ENCODE measurements at regions not wholly inside any gene's neighbourhood (a gene's known extent, or its start where the extent isn't known, plus 50 kb on each side); places are given as distances from the start of the nearest gene placed in this dataset.

GRCh38 chr14:87271331-87271730 is 721.7 kb downstream of the GALC start:
- FAIRE-seq (no peak), DNase-seq (ENCODE audit: low read depth, low spot score) (no peak), ATAC-seq (no peak)
- intact Hi-C loops (cut with micrococcal nuclease; ENCODE audit: unreplicated experiment), result no loop called here
- no peaks in the 10 kb centered on the region for H3K79me2 ChIP-seq (ENCODE audit: control insufficient read depth, insufficient read depth, low read length)
- ChIA-PET POLR2A (no interaction called here), RAD21 (ENCODE audit: unreplicated experiment) (no interaction called here), SMC1A (ENCODE audit: uncharacterized antibody, unreplicated experiment) (no interaction called here), CTCF (no interaction called here)
- no peaks in the 10 kb centered on the region for H3K36me3 ChIP-seq (ENCODE audit: control insufficient read depth in 2 of 2, insufficient read depth in 2 of 2, low read length in 1 of 2)
- no peak overlapping the region for H3K4me3 ChIP-seq
- no peak overlapping the region for H3K9ac ChIP-seq (ENCODE audit: control insufficient read depth, insufficient read depth, low read length)
- BruUV-seq (replicated peaks), result no TSS peak
- TF ChIP-seq KAT2A (conservative IDR thresholded peaks at IDR 0.05; ENCODE audit: control insufficient read depth, low read depth, low read length) (no peak), NKRF (conservative IDR thresholded peaks at IDR 0.05) (no peak), SUZ12 (IDR thresholded peaks at IDR 0.05; ENCODE audit: unreplicated experiment) (no peak), NBN (IDR thresholded peaks at IDR 0.05) (no peak)
- H3K4me1 ChIP-seq (ENCODE audit: control insufficient read depth, insufficient read depth, low read length), result no peaks in the 10 kb centered on the region
- H3K27ac ChIP-seq (ENCODE audit: control insufficient read depth, insufficient read depth), result no peak overlapping the region
- H2AFZ ChIP-seq (ENCODE audit: control insufficient read depth, low read depth, low read length), result no peak overlapping the region
- no peaks in the 10 kb centered on the region for H4K20me1 ChIP-seq (ENCODE audit: control insufficient read depth, insufficient read depth)
- H3K9me3 ChIP-seq (replicated peaks; ENCODE audit: control insufficient read depth, insufficient read depth, low read length), result no peaks in the 10 kb centered on the region; the same call in 2 of the 3 replicates
- in situ Hi-C loops (cut with MboI), result no loop called here
- no peaks in the 10 kb centered on the region for H3K27me3 ChIP-seq (replicated peaks in 1 of 2; ENCODE audit: control insufficient read depth in 2 of 2, insufficient read depth in 2 of 2, low read length in 1 of 2)
- WGBS (ENCODE audit: insufficient coverage, insufficient replicate concordance, low lambda C conversion rate, missing lambda C conversion rate), result 0% methylated on average over 2 of the region's 2 CpGs
- H3K4me2 ChIP-seq (ENCODE audit: control insufficient read depth, insufficient read depth), result no peak overlapping the region

- in situ Hi-C loops (cut with MboI), result no loop called here
- ATAC-seq, result no peak
- Histone ChIP-seq H3K9me3 (replicated peaks; ENCODE audit: control insufficient read depth, insufficient read depth, low read length) (no peaks in the 10 kb centered on the region; the same call in 2 of the 3 replicates), H3K27me3 (replicated peaks in 1 of 2; ENCODE audit: control insufficient read depth in 2 of 2, insufficient read depth in 2 of 2, low read length in 1 of 2) (no peaks in the 10 kb centered on the region), H2AFZ (ENCODE audit: control insufficient read depth, low read depth, low read length) (no peak overlapping the region), H3K4me3 (no peak overlapping the region), H3K36me3 (ENCODE audit: control insufficient read depth in 2 of 2, insufficient read depth in 2 of 2, low read length in 1 of 2) (no peaks in the 10 kb centered on the region), H3K4me2 (ENCODE audit: control insufficient read depth, insufficient read depth) (no peak overlapping the region), H3K79me2 (ENCODE audit: control insufficient read depth, insufficient read depth, low read length) (no peaks in the 10 kb centered on the region), H4K20me1 (ENCODE audit: control insufficient read depth, insufficient read depth) (no peaks in the 10 kb centered on the region), H3K27ac (ENCODE audit: control insufficient read depth, insufficient read depth) (no peak overlapping the region), H3K4me1 (ENCODE audit: control insufficient read depth, insufficient read depth, low read length) (no peaks in the 10 kb centered on the region), H3K9ac (ENCODE audit: control insufficient read depth, insufficient read depth, low read length) (no peak overlapping the region)
- 0% methylated on average over 2 of the region's 2 CpGs for WGBS (ENCODE audit: insufficient coverage, insufficient replicate concordance, low lambda C conversion rate, missing lambda C conversion rate)
- ChIA-PET SMC1A (ENCODE audit: uncharacterized antibody, unreplicated experiment) (interaction anchor here (0.9 kb wide), 1 partner anchor 19 kb away, joined by 3 read pairs; no protein-coding TSS in a partner anchor), POLR2A (no interaction called here), RAD21 (ENCODE audit: unreplicated experiment) (no interaction called here), CTCF (no interaction called here)
- intact Hi-C loops (cut with micrococcal nuclease; ENCODE audit: unreplicated experiment), result no loop called here
- no peak for TF ChIP-seq SIN3A (IDR thresholded peaks at IDR 0.05; ENCODE audit: low read depth, low read length)
- no peak for TF ChIP-seq ATF3 (IDR thresholded peaks at IDR 0.05; ENCODE audit: borderline replicate concordance, extremely low read depth, low read depth, low read length)
- no peak for TF ChIP-seq ZNF207 (IDR thresholded peaks at IDR 0.05; ENCODE audit: borderline replicate concordance)
- no peak for TF ChIP-seq NR2C1 (IDR thresholded peaks at IDR 0.05)
- no peak for TF ChIP-seq CTCF (IDR thresholded peaks at IDR 0.05 in 2 of 3, conservative IDR thresholded peaks at IDR 0.05 in 1 of 3; ENCODE audit: control insufficient read depth in 2 of 3, extremely low read depth in 1 of 3, insufficient read depth in 1 of 3, low read depth in 3 of 3, low read length in 3 of 3)
- TF ChIP-seq STAT1 (conservative IDR thresholded peaks at IDR 0.05), result no peak
- TF ChIP-seq RBBP5 (conservative IDR thresholded peaks at IDR 0.05), result no peak
- no peak for TF ChIP-seq ZNF622 (IDR thresholded peaks at IDR 0.05)
- TF ChIP-seq SMAD5 (IDR thresholded peaks at IDR 0.05; ENCODE audit: low read depth), result no peak
- no peak for TF ChIP-seq ASH2L (IDR thresholded peaks at IDR 0.05; ENCODE audit: borderline replicate concordance, low read depth)
- no peak for FAIRE-seq
- no TSS peak for BruUV-seq (replicated peaks)
- DNase-seq (ENCODE audit: low read depth, low spot score), result no peak
Measured at GRCh38 chr14:87268997-87269396, 724.0 kb downstream of the GALC start.
